ENCODE measurements at regions not wholly inside any gene's neighbourhood (a gene's known extent, or its start where the extent isn't known, plus 50 kb on each side); places are given as distances from the start of the nearest gene placed in this dataset.

DNA sequence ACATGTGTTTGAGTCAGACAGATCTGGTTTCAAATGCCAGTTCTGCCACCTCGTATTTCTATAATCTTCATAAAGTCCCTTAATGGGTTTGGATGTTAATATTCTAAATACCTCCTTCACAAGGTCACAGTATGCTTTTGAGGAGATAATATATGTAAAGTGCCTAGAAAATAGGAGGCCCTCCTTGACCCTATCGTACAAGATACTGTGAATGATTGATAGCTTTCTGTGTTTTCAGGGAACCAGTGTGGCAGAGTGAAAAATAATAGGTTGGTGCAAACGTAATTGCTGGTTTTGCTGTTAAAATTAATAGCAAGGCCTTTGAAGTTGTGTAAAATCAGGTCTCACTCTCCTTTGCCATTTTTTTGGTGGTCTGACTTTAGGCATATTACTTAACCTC, 77.5 kb upstream of the SCEL start:
- Histone ChIP-seq H3K27ac (ENCODE audit: low read length) (no peak overlapping the region), H3K4me3 (ENCODE audit: low read length) (no peak overlapping the region), H3K9me3 (ENCODE audit: control insufficient read depth, low read length) (no peaks in the 10 kb centered on the region), H3K27me3 (ENCODE audit: control insufficient read depth, insufficient read depth) (no peaks in the 10 kb centered on the region), H3K4me1 (ENCODE audit: control insufficient read depth, insufficient read depth, low read length) (no peaks in the 10 kb centered on the region)
- ATAC-seq (no peak), DNase-seq (no peak)
- 62% methylated on average over 3 of the region's 3 CpGs for WGBS
- intact Hi-C loops (cut with DNase I) = no loop called here

GRCh38 chr13:77456271-77456670, 79.2 kb upstream of the SCEL start:
- no peak for DNase-seq
- H3K27me3 ChIP-seq (ENCODE audit: control insufficient read depth, insufficient read depth) = no peaks in the 10 kb centered on the region
- H3K4me3 ChIP-seq (ENCODE audit: low read length) = no peak overlapping the region
- H3K27ac ChIP-seq (ENCODE audit: low read length) = no peak overlapping the region
- intact Hi-C loops (cut with DNase I) = no loop called here
- WGBS = 43% methylated on average over 1 of the region's 1 CpG
- H3K4me1 ChIP-seq (ENCODE audit: control insufficient read depth, insufficient read depth, low read length) = no peaks in the 10 kb centered on the region
- H3K9me3 ChIP-seq (ENCODE audit: control insufficient read depth, low read length) = no peaks in the 10 kb centered on the region
- no peak for ATAC-seq

GRCh38 chr13:77449265-77449664, 86.2 kb upstream of the SCEL start:
- Histone ChIP-seq H3K9me3 (ENCODE audit: control insufficient read depth, low read length) (no peaks in the 10 kb centered on the region), H3K4me1 (ENCODE audit: control insufficient read depth, insufficient read depth, low read length) (no peaks in the 10 kb centered on the region), H3K27ac (ENCODE audit: low read length) (no peak overlapping the region), H3K4me3 (ENCODE audit: low read length) (no peak overlapping the region), H3K27me3 (ENCODE audit: control insufficient read depth, insufficient read depth) (no peaks in the 10 kb centered on the region)
- intact Hi-C loops (cut with DNase I) = no loop called here
- ATAC-seq (no peak), DNase-seq (no peak)
- 74% methylated on average over 2 of the region's 2 CpGs for WGBS

- no peak for DNase-seq
- no peak for ATAC-seq
- Histone ChIP-seq H3K27me3 (ENCODE audit: control insufficient read depth, insufficient read depth) (no peaks in the 10 kb centered on the region), H3K9me3 (ENCODE audit: control insufficient read depth, low read length) (no peaks in the 10 kb centered on the region), H3K4me3 (ENCODE audit: low read length) (no peak overlapping the region), H3K4me1 (ENCODE audit: control insufficient read depth, insufficient read depth, low read length) (no peaks in the 10 kb centered on the region), H3K27ac (ENCODE audit: low read length) (no peak overlapping the region)
- WGBS = 58% methylated on average over 4 of the region's 4 CpGs
- intact Hi-C loops (cut with DNase I) = no loop called here
Observed at GRCh38 chr13:77448689-77449088, 86.8 kb upstream of the SCEL start.

DNA sequence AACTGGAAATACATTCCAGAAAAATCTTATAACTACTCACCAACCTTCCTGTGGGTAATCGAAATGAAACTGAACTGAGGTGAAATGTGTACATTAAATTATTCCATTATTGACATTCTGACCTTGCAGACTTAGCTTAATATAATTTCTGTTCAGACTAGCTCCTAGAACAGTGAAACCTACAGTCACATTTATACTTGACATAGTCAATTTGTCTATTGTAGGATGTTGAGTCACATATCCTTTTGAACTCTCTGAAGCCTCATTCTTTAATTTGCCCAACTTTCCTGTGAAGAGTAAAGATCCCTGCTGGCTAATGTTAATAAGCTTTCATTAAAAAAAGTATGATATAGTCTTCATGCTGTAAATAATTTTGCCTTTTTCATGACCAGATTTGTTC, 92.0 kb upstream of the SCEL start:
- Histone ChIP-seq H3K9me3 (ENCODE audit: control insufficient read depth, low read length) (no peaks in the 10 kb centered on the region), H3K27ac (ENCODE audit: low read length) (no peak overlapping the region), H3K4me3 (ENCODE audit: low read length) (no peak overlapping the region), H3K27me3 (ENCODE audit: control insufficient read depth, insufficient read depth) (no peaks in the 10 kb centered on the region), H3K4me1 (ENCODE audit: control insufficient read depth, insufficient read depth, low read length) (no peaks in the 10 kb centered on the region)
- no peak for DNase-seq
- ATAC-seq = no peak
- 87% methylated on average over 1 of the region's 1 CpG for WGBS
- intact Hi-C loops (cut with DNase I) = no loop called here

DNA sequence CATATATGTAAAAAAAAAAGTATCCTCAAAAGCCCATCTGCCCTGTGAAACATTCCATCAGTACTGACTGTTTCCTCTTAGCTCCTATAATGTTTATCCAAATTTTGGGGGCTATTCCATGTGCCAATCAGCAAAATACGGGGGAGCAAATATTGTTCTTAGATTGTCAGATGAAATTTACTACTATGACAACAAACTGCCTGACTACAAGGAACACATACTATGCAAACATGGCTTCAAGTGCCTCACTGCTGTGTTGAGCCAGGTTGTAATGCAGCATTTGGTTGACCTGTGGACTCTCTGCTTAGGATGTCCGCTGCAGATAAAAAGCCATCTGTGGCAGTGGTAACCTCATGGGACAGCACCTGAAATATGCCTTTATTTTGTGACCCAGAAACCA, 98.2 kb upstream of the SCEL start:
- no peaks in the 10 kb centered on the region for H3K9me3 ChIP-seq (ENCODE audit: control insufficient read depth, low read length)
- no peaks in the 10 kb centered on the region for H3K27me3 ChIP-seq (ENCODE audit: control insufficient read depth, insufficient read depth)
- no peak for ATAC-seq
- no peaks in the 10 kb centered on the region for H3K4me1 ChIP-seq (ENCODE audit: control insufficient read depth, insufficient read depth, low read length)
- H3K4me3 ChIP-seq (ENCODE audit: low read length) = no peak overlapping the region
- no peak for DNase-seq
- intact Hi-C loops (cut with DNase I) = no loop called here
- no peak overlapping the region for H3K27ac ChIP-seq (ENCODE audit: low read length)
- 87% methylated on average over 2 of the region's 2 CpGs for WGBS

DNA sequence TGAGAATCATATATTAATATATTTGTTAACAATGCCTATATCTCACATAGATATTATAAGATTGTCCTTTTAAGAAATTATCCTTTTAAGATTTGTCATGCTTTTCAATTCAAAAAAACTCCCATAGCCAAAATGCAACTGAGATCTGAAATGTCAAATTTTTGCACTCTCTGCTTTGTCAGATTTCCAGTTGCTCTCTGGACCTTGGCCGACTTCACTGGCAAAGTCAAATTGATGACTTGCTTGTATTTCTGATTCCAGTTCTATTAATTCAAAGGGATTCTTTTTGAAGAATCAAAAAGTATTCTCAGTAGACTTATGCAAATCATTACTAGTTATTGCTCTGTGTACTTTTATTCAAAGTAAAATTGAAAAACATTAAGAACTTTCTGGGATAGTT, 101.2 kb upstream of the SCEL start:
- no peaks in the 10 kb centered on the region for H3K9me3 ChIP-seq (ENCODE audit: control insufficient read depth, low read length)
- H3K27me3 ChIP-seq (ENCODE audit: control insufficient read depth, insufficient read depth) = no peaks in the 10 kb centered on the region
- no peaks in the 10 kb centered on the region for H3K4me1 ChIP-seq (ENCODE audit: control insufficient read depth, insufficient read depth, low read length)
- H3K4me3 ChIP-seq (ENCODE audit: low read length) = no peak overlapping the region
- intact Hi-C loops (cut with DNase I) = no loop called here
- DNase-seq (peak; percentile 21 to 61 (median 53)), ATAC-seq (no peak)
- WGBS = 52% methylated on average over 1 of the region's 1 CpG
- no peak overlapping the region for H3K27ac ChIP-seq (ENCODE audit: low read length)

DNA sequence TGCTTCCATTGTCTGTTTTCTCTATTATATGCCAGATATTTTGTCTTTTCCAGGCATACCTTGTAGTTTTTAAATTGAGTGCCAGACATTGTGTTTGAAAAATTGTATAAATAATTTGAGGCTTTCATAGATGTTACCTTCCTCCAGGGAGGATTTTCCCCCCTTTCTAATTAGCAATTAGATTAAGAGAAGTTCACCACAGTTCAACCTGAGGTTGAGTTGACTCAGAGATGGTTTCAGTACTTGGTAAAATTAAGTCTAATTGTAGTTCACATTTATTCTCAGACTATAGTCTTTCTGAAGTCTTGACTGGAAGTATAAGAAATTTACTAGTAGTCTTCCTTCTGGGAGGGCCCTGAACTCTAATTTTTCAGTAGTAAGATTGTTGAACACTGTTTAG, 104.1 kb upstream of the SCEL start:
- no peak for ATAC-seq
- H3K27ac ChIP-seq (ENCODE audit: low read length) = no peak overlapping the region
- no peaks in the 10 kb centered on the region for H3K4me1 ChIP-seq (ENCODE audit: control insufficient read depth, insufficient read depth, low read length)
- no peaks in the 10 kb centered on the region for H3K9me3 ChIP-seq (ENCODE audit: control insufficient read depth, low read length)
- H3K4me3 ChIP-seq (ENCODE audit: low read length) = no peak overlapping the region
- H3K27me3 ChIP-seq (ENCODE audit: control insufficient read depth, insufficient read depth) = no peaks in the 10 kb centered on the region
- no peak for DNase-seq
- intact Hi-C loops (cut with DNase I) = no loop called here

- no peak overlapping the region for H3K27ac ChIP-seq (ENCODE audit: low read length)
- intact Hi-C loops (cut with DNase I) = no loop called here
- H3K27me3 ChIP-seq (ENCODE audit: control insufficient read depth, insufficient read depth) = no peaks in the 10 kb centered on the region
- WGBS = 96% methylated on average over 2 of the region's 2 CpGs
- H3K4me1 ChIP-seq (ENCODE audit: control insufficient read depth, insufficient read depth, low read length) = no peaks in the 10 kb centered on the region
- H3K9me3 ChIP-seq (ENCODE audit: control insufficient read depth, low read length) = no peaks in the 10 kb centered on the region
- H3K4me3 ChIP-seq (ENCODE audit: low read length) = no peak overlapping the region
- no peak for DNase-seq
- no peak for ATAC-seq
Observed at GRCh38 chr13:77430377-77430951, 103.6 kb upstream of the MYCBP2 start.

DNA sequence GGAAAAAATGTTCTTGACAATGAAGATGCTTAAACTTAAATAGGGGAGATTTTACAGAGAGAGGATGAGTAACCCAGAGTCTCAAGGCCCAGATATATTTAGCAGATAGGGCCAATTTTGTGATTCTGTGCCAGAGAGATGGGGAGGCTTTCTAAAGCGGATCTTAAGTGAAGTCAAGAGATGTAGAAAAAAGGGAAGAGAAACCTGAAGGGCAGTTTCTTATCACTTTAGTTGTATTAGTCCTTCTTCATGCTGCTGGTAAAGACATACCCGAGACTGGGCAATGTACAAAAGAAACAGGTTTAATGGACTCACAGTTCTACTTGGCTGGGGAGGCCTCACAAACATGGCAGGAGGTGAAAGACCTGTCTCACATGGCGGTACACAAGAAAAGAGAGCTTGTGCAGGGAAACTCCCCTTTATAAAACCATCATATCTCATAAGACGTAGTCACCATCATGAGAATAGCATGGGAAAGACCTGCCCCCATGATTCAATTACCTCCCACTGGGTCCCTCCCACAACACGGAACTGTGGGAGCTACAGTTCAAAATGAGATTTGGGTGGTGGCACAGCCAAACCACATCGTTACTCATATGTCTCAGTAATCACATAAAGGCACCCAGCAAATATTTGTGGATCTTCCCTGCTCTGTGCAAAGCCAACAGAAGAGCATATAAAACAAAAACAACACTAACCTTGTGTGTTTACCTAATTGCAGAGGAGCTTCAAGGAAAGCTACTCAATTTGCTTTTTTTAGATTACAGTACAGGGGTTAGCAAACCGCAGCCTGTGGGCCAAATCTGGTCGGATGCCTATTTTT, 102.6 kb upstream of the MYCBP2 start:
- WGBS = 84% methylated on average over 8 of the region's 8 CpGs
- intact Hi-C loops (cut with DNase I) = no loop called here
- Histone ChIP-seq H3K4me3 (ENCODE audit: low read length) (no peak overlapping the region), H3K27me3 (ENCODE audit: control insufficient read depth, insufficient read depth) (no peaks in the 10 kb centered on the region), H3K4me1 (ENCODE audit: control insufficient read depth, insufficient read depth, low read length) (no peaks in the 10 kb centered on the region), H3K27ac (ENCODE audit: low read length) (no peak overlapping the region), H3K9me3 (ENCODE audit: control insufficient read depth, low read length) (no peaks in the 10 kb centered on the region)
- DNase-seq = no peak
- no peak for ATAC-seq

- intact Hi-C loops (cut with DNase I) = no loop called here
- Histone ChIP-seq H3K9me3 (ENCODE audit: control insufficient read depth, low read length) (no peaks in the 10 kb centered on the region), H3K4me1 (ENCODE audit: control insufficient read depth, insufficient read depth, low read length) (no peaks in the 10 kb centered on the region), H3K4me3 (ENCODE audit: low read length) (no peak overlapping the region), H3K27ac (ENCODE audit: low read length) (no peak overlapping the region), H3K27me3 (ENCODE audit: control insufficient read depth, insufficient read depth) (no peaks in the 10 kb centered on the region)
- ATAC-seq (no peak), DNase-seq (no peak)
- 74% methylated on average over 5 of the region's 5 CpGs for WGBS
Observed at GRCh38 chr13:77425705-77426104, 98.8 kb upstream of the MYCBP2 start.

DNA sequence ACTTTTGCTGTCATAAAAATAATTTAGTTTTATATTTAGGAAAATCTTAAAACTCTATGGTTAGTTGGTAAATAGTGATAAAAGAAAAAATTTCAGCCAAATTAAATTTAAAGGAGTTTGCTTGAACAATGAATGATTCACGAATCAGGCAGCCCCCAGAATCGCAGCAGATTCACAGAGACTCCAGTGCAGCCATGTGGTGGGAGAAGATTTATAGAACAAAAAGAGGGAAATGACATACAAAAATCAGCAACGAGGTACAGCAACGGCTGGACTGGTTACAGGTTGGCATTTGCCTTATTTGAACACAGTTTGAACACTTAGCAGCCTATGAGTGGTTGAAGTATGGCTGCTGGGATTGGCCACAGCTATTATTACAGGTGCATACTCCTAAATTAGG, 96.4 kb upstream of the MYCBP2 start:
- 67% methylated on average over 4 of the region's 4 CpGs for WGBS
- H3K27me3 ChIP-seq (ENCODE audit: control insufficient read depth, insufficient read depth) = no peaks in the 10 kb centered on the region
- H3K27ac ChIP-seq (ENCODE audit: low read length) = no peak overlapping the region
- no peaks in the 10 kb centered on the region for H3K4me1 ChIP-seq (ENCODE audit: control insufficient read depth, insufficient read depth, low read length)
- intact Hi-C loops (cut with DNase I) = no loop called here
- no peak for ATAC-seq
- H3K9me3 ChIP-seq (ENCODE audit: control insufficient read depth, low read length) = no peaks in the 10 kb centered on the region
- DNase-seq = no peak
- no peak overlapping the region for H3K4me3 ChIP-seq (ENCODE audit: low read length)

Data from right cardiac atrium (tissue), 5 donors.